Gastrocnemius medialis (tissue), 4 donors: ENCODE measurements at regions not wholly inside any gene's neighbourhood (a gene's known extent, or its start where the extent isn't known, plus 50 kb on each side); places are given as distances from the start of the nearest gene placed in this dataset.

ENCODE experiments used
- ATAC-seq, 2 donors: fragments of 150-250 bp; one replicate each; pipeline ENCODE4 v1.9.1; 2016
- DNase-seq, 2 donors: peaks; one replicate each; pipeline ENCODE4 v3.0.0-alpha.2; 2019
- H3K27ac ChIP-seq, 4 donors: fragments of 200-600 bp; sonication (generic); 1 replicate in 1 of 4; 2 replicates in 3 of 4; pipeline ENCODE4 v1.5.1; 2016 to 2018; ENCODE audit warnings: mild to moderate bottlenecking in 2 of 4, moderate library complexity in 1 of 4
- H3K27me3 ChIP-seq, 3 donors: fragments of 200-600 bp; sonication (generic) in 2 of 3; 1 replicate in 1 of 3; 2 replicates in 2 of 3; pipeline versions ENCODE4 v1.5.1 to v1.6.0; 2016 to 2019; ENCODE audit warnings: mild to moderate bottlenecking in 1 of 3, moderate library complexity in 1 of 3
- H3K36me3 ChIP-seq, 2 donors: fragments of 200-600 bp; sonication (generic) in 1 of 2; one replicate each; pipeline ENCODE4 v1.5.1; 2017 to 2018
- H3K4me1 ChIP-seq, 2 donors: fragments of 200-600 bp; sonication (generic) in 1 of 2; one replicate each; pipeline ENCODE4 v1.5.1; 2016 to 2017; ENCODE audit warnings: mild to moderate bottlenecking in 2 of 2
- H3K4me3 ChIP-seq, 4 donors: fragments of 200-600 bp; sonication (generic) in 3 of 4; 1 replicate in 1 of 4; 2 replicates in 3 of 4; pipeline ENCODE4 v1.5.1; 2016 to 2019; ENCODE audit warnings: mild to moderate bottlenecking in 2 of 4
- H3K9me3 ChIP-seq, 3 donors: fragments of 200-600 bp; sonication (generic) in 2 of 3; 1 replicate in 1 of 3; 2 replicates in 2 of 3; pipeline ENCODE4 v1.5.1; 2016 to 2019
- POLR2A ChIP-seq, 2 donors: fragments of 450-650 bp; IDR thresholded peaks; one replicate each; pipeline ENCODE4 v1.6.1; 2017; ENCODE audit warnings: antibody characterized with exemption in 2 of 2, mild to moderate bottlenecking in 2 of 2, moderate library complexity in 2 of 2
- in situ Hi-C, 4 donors: fragments of 200-750 bp; cut with MboI; loops; one replicate each; pipeline versions ENCODE4 v1.15.0 to v1.8.0; 2017; ENCODE audit warnings: low sequenced_read_pairs in 4 of 4
- intact Hi-C: fragments of 100-400 bp; cut with DNase I; formaldehyde crosslinking; loops from one replicate; pipeline ENCODE4 v1.15.1; 2023; ENCODE audit warnings: low total_unique reads
- TF ChIP-seq, protein P1 (sequence below), 5 experiments: fragments of 450-650 bp in 3 of 5; fragments of 200-600 bp in 2 of 5; sonication (generic) in 2 of 5; IDR thresholded peaks in 4 of 5; conservative IDR thresholded peaks in 1 of 5; 1 replicate in 4 of 5; 2 replicates in 1 of 5; pipeline ENCODE4 v1.5.1; 2016 to 2019; ENCODE audit warnings: antibody characterized with exemption in 5 of 5, mild to moderate bottlenecking in 3 of 5, moderate library complexity in 3 of 5

DNA sequence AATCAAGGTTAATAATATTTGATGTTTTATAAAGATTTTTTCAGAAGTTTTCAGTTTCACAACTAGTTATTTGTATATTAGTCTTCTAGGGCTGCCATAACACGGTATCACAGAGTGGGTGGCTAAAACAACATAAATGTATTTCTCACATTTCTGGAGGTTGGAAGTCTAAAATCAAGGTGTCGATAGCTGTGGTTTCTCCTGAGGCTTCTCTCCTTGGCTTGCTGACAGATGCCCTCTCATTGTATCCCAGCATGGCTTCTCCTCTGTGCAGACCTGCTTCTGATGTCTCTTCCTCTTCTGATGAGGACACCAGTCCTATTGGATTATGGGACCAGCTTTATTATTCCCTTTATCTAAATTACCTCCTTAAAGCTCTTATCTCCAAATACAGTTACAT lies 1456.6 kb downstream of the STIM2 start:
- intact Hi-C loops = no loop called here

DNA sequence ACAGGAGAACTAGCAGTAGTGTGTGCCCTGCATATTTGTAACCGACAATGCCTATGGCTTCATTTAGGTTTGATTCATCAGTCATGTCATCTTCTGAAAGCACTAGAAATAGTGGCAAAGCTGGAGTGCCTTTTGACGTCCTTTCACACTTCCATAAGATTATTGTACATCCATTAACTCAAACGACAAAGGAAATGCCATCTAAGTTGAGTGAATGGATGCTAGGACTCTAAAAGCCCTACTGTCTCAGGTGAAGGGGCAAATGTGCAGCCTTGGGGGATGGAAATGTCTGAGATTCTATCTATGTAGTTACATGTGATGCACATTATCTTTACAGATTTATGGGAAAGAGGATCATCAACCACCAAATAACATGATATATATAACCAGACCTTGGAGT lies 1473.6 kb downstream of the STIM2 start:
- Histone ChIP-seq H3K27me3 (no peaks in the 10 kb centered on the region), H3K4me1 (no peaks in the 10 kb centered on the region), H3K9me3 (no peaks in the 10 kb centered on the region), H3K4me3 (no peak overlapping the region), H3K36me3 (no peaks in the 10 kb centered on the region), H3K27ac (no peak overlapping the region)
- ATAC-seq (no peak), DNase-seq (no peak)
- TF ChIP-seq, protein P1, sequence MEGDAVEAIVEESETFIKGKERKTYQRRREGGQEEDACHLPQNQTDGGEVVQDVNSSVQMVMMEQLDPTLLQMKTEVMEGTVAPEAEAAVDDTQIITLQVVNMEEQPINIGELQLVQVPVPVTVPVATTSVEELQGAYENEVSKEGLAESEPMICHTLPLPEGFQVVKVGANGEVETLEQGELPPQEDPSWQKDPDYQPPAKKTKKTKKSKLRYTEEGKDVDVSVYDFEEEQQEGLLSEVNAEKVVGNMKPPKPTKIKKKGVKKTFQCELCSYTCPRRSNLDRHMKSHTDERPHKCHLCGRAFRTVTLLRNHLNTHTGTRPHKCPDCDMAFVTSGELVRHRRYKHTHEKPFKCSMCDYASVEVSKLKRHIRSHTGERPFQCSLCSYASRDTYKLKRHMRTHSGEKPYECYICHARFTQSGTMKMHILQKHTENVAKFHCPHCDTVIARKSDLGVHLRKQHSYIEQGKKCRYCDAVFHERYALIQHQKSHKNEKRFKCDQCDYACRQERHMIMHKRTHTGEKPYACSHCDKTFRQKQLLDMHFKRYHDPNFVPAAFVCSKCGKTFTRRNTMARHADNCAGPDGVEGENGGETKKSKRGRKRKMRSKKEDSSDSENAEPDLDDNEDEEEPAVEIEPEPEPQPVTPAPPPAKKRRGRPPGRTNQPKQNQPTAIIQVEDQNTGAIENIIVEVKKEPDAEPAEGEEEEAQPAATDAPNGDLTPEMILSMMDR (IDR thresholded peaks at IDR 0.05 in 4 of 5, conservative IDR thresholded peaks at IDR 0.05 in 1 of 5) = no peak
- TF ChIP-seq POLR2A (IDR thresholded peaks at IDR 0.05) = no peak
- intact Hi-C loops = no loop called here
- in situ Hi-C loops = no loop called here

More for the DNA sequence above, 1456.6 kb downstream of the STIM2 start:
- no peak for TF ChIP-seq POLR2A (IDR thresholded peaks at IDR 0.05)
- TF ChIP-seq, protein P1 (IDR thresholded peaks at IDR 0.05 in 4 of 5, conservative IDR thresholded peaks at IDR 0.05 in 1 of 5) = no peak
- Histone ChIP-seq H3K27me3 (no peaks in the 10 kb centered on the region), H3K36me3 (no peaks in the 10 kb centered on the region), H3K9me3 (no peaks in the 10 kb centered on the region), H3K4me3 (no peak overlapping the region), H3K4me1 (no peaks in the 10 kb centered on the region), H3K27ac (no peak overlapping the region)
- DNase-seq (no peak), ATAC-seq (no peak)
- in situ Hi-C loops = no loop called here

DNA sequence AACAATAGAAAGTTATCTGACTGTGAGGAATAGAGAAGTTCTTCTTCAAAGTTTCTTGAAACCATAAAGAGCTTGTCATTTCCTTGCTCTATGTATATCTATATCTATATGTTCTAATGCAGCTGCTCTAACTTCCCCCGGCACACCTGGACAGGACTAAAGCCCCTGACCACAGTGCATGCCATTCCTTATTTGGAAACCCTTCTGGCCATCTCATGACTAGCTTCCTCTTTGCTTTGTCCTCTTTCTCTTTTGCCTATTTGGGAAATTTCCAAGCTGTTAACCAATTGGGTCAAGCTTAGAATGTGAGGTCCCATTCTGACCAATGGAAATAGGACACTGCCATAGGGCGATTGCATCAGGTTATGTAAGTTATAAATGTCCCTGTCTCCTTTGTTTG lies 1481.1 kb downstream of the STIM2 start:
- Histone ChIP-seq H3K27ac (no peak overlapping the region), H3K36me3 (no peaks in the 10 kb centered on the region), H3K27me3 (no peaks in the 10 kb centered on the region), H3K4me1 (no peaks in the 10 kb centered on the region), H3K9me3 (no peaks in the 10 kb centered on the region), H3K4me3 (no peak overlapping the region)
- ATAC-seq = no peak
- in situ Hi-C loops (no loop called here), intact Hi-C loops (no loop called here)
- DNase-seq = no peak
- TF ChIP-seq, protein P1 (IDR thresholded peaks at IDR 0.05 in 4 of 5, conservative IDR thresholded peaks at IDR 0.05 in 1 of 5) = no peak
- TF ChIP-seq POLR2A (IDR thresholded peaks at IDR 0.05) = no peak

- ATAC-seq = no peak
- H3K9me3 ChIP-seq = no peaks in the 10 kb centered on the region
- DNase-seq = no peak
- no peak overlapping the region for H3K4me3 ChIP-seq
- no peaks in the 10 kb centered on the region for H3K27me3 ChIP-seq
- H3K36me3 ChIP-seq = no peaks in the 10 kb centered on the region
- in situ Hi-C loops (no loop called here), intact Hi-C loops (no loop called here)
- H3K4me1 ChIP-seq = no peaks in the 10 kb centered on the region
- TF ChIP-seq, protein P1 (IDR thresholded peaks at IDR 0.05 in 4 of 5, conservative IDR thresholded peaks at IDR 0.05 in 1 of 5) = no peak
- no peak for TF ChIP-seq POLR2A (IDR thresholded peaks at IDR 0.05)
- no peak overlapping the region for H3K27ac ChIP-seq
Measured at GRCh38 chr4:28350485-28350884, 1489.8 kb downstream of the STIM2 start.

- DNase-seq (no peak), ATAC-seq (no peak)
- Histone ChIP-seq H3K36me3 (no peaks in the 10 kb centered on the region), H3K4me1 (no peaks in the 10 kb centered on the region), H3K27me3 (no peaks in the 10 kb centered on the region), H3K9me3 (no peaks in the 10 kb centered on the region), H3K27ac (no peak overlapping the region), H3K4me3 (no peak overlapping the region)
- intact Hi-C loops (no loop called here), in situ Hi-C loops (no loop called here)
- TF ChIP-seq POLR2A (IDR thresholded peaks at IDR 0.05) = no peak
- TF ChIP-seq, protein P1 (IDR thresholded peaks at IDR 0.05 in 4 of 5, conservative IDR thresholded peaks at IDR 0.05 in 1 of 5) = no peak
Measured at GRCh38 chr4:28351102-28351501, 1490.5 kb downstream of the STIM2 start.
